Body of pancreas (tissue), 4 donors: ENCODE measurements at regions not wholly inside any gene's neighbourhood (a gene's known extent, or its start where the extent isn't known, plus 50 kb on each side); places are given as distances from the start of the nearest gene placed in this dataset.

ENCODE experiments used
- POLR2A ChIP-seq, 3 donors: fragments of 450-650 bp; IDR thresholded peaks; one replicate each; pipeline ENCODE4 v1.6.1; 2016; ENCODE audit warnings: antibody characterized with exemption in 3 of 3, mild to moderate bottlenecking in 2 of 3
- TF ChIP-seq, protein P1 (sequence below), 7 experiments: fragments of 450-650 bp in 4 of 7; fragments of 200-600 bp in 3 of 7; sonication (generic) in 3 of 7; IDR thresholded peaks; one replicate each; pipeline ENCODE4 v1.5.1; 2016 to 2019; ENCODE audit warnings: antibody characterized with exemption in 7 of 7

DNA sequence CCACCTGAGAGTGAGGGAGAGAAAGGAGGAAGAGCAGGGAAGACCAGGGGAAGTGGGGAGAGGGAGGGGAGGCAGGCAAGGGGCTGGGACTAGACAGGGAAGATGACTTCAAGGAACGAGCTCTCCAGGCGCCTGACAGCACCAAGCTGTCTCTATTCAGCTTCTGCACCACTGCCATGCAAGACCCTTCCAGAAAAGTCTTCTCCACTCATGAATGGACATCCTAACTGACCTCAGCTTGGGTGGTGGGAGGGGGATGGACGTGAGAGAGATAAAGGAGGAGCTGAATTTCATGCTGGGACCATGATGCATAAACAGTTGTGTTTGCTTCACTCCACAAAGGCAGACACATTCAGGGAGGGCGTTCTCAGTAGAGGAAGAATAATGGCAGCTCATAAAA lies 206.4 kb upstream of the ARL4C start:
- TF ChIP-seq, protein P1, sequence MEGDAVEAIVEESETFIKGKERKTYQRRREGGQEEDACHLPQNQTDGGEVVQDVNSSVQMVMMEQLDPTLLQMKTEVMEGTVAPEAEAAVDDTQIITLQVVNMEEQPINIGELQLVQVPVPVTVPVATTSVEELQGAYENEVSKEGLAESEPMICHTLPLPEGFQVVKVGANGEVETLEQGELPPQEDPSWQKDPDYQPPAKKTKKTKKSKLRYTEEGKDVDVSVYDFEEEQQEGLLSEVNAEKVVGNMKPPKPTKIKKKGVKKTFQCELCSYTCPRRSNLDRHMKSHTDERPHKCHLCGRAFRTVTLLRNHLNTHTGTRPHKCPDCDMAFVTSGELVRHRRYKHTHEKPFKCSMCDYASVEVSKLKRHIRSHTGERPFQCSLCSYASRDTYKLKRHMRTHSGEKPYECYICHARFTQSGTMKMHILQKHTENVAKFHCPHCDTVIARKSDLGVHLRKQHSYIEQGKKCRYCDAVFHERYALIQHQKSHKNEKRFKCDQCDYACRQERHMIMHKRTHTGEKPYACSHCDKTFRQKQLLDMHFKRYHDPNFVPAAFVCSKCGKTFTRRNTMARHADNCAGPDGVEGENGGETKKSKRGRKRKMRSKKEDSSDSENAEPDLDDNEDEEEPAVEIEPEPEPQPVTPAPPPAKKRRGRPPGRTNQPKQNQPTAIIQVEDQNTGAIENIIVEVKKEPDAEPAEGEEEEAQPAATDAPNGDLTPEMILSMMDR (IDR thresholded peaks at IDR 0.05): no peak
- no peak for TF ChIP-seq POLR2A (IDR thresholded peaks at IDR 0.05)
